Endothelial cell of umbilical vein (primary cell): ENCODE measurements at regions not wholly inside any gene's neighbourhood (a gene's known extent, or its start where the extent isn't known, plus 50 kb on each side); places are given as distances from the start of the nearest gene placed in this dataset.

ENCODE experiments used
- BruUV-seq: library from RNA; stranded (reverse); fragments of 400-500 nt; replicated peaks from 2 replicates; lab custom pipeline; 2021; lab: Mats Ljungman, UMichigan
- CTCF ChIA-PET: fragments of 300-600, 350-600 bp; sonication (Branson Sonifier 250); formaldehyde crosslinking; loops from one replicate; lab custom pipeline; 2021; ENCODE audit warnings: antibody characterized with exemption, inconsistent platforms; lab: Charles Lee
- POLR2A ChIA-PET: fragments of 300-600, 350-600 bp; sonication (Branson Sonifier 250); formaldehyde crosslinking; loops from one replicate; lab custom pipeline; 2021; ENCODE audit warnings: antibody characterized with exemption, inconsistent platforms; lab: Charles Lee
- DNase-seq: peaks from one replicate; pipeline ENCODE4 v3.0.0-alpha.2; 2011; ENCODE audit warnings: low read depth, low spot score
- FAIRE-seq: peaks from 2 replicates; lab custom pipeline; 2011; peaks lifted over from hg19 to GRCh38; lab: Jason Lieb, UNC
- H2AFZ ChIP-seq: 2 replicates; pipeline ENCODE4 v1.6.0; 2012; ENCODE audit warnings: low read depth, low read length, control low read depth, inconsistent platforms
- H3K27ac ChIP-seq: 2 replicates; pipeline ENCODE4 v1.5.1; 2011; ENCODE audit warnings: low read depth, mild to moderate bottlenecking, control low read depth, low read length, moderate library complexity; ENCODE audit not compliant: insufficient read depth
- H3K27me3 ChIP-seq, 2 experiments: 2 replicates each; pipeline versions ENCODE4 v1.6.0 to v1.6.1; 2011; ENCODE audit warnings: low read length in 2 of 2, mixed read lengths in 1 of 2; ENCODE audit not compliant: control insufficient read depth in 2 of 2, insufficient read depth in 2 of 2
- H3K36me3 ChIP-seq, 2 experiments: 2 replicates in 1 of 2; 3 replicates in 1 of 2; pipeline ENCODE4 v1.5.1; 2011; ENCODE audit warnings: low read length in 2 of 2, mild to moderate bottlenecking in 1 of 2, moderate library complexity in 1 of 2; ENCODE audit not compliant: control insufficient read depth in 2 of 2, insufficient read depth in 2 of 2; ENCODE audit errors: extremely low read depth in 1 of 2
- H3K4me1 ChIP-seq: 3 replicates; pipeline ENCODE4 v1.5.1; 2011; ENCODE audit warnings: mild to moderate bottlenecking, low read length; ENCODE audit not compliant: control insufficient read depth, insufficient read depth; ENCODE audit errors: extremely low read depth
- H3K4me2 ChIP-seq: 2 replicates; pipeline ENCODE4 v1.6.1; 2011; ENCODE audit warnings: low read length, control low read depth, mixed read lengths; ENCODE audit not compliant: insufficient read depth
- H3K4me3 ChIP-seq, 3 experiments: fragments of 200-600 bp in 1 of 3; sonication (generic), shearing (Covaris generic) in 1 of 3; replicated peaks in 1 of 3; 2 replicates each; pipeline ENCODE4 v1.5.1; 2011 to 2016; ENCODE audit warnings: control low read depth in 3 of 3, low read length in 3 of 3, mild to moderate bottlenecking in 2 of 3, inconsistent platforms in 1 of 3, low read depth in 1 of 3, moderate library complexity in 1 of 3; ENCODE audit not compliant: insufficient read depth in 1 of 3
- H3K79me2 ChIP-seq: 2 replicates; pipeline ENCODE4 v1.6.0; 2012; ENCODE audit warnings: low read length, inconsistent platforms; ENCODE audit not compliant: control insufficient read depth, insufficient read depth
- H3K9ac ChIP-seq: replicated peaks from 2 replicates; pipeline ENCODE3; 2011; ENCODE audit warnings: low read length, control low read depth; ENCODE audit not compliant: insufficient read depth; ENCODE audit errors: extremely low read depth
- H3K9me1 ChIP-seq: replicated peaks from 3 replicates; pipeline ENCODE4 v1.6.0; 2011; ENCODE audit warnings: mild to moderate bottlenecking, low read length; ENCODE audit not compliant: control insufficient read depth, insufficient read depth; ENCODE audit errors: extremely low read depth
- H3K9me3 ChIP-seq: replicated peaks from 2 replicates; pipeline ENCODE4 v1.5.1; 2012; ENCODE audit warnings: low read length, inconsistent platforms; ENCODE audit not compliant: control insufficient read depth, insufficient read depth
- H4K20me1 ChIP-seq: replicated peaks from 2 replicates; pipeline ENCODE3; 2011; ENCODE audit warnings: mild to moderate bottlenecking, low read length; ENCODE audit not compliant: control insufficient read depth, insufficient read depth; ENCODE audit errors: extremely low read depth
- CTCF ChIP-seq, 2 donors: IDR thresholded peaks; 1 replicate in 1 of 2; 2 replicates in 1 of 2; pipeline ENCODE4 v1.5.1; 2011; ENCODE audit warnings: low read length in 2 of 2, mild to moderate bottlenecking in 2 of 2, moderate library complexity in 2 of 2, control low read depth in 1 of 2, inconsistent platforms in 1 of 2, low read depth in 1 of 2; ENCODE audit not compliant: insufficient read depth in 1 of 2; ENCODE audit errors: extremely low read depth in 1 of 2
- EZH2 ChIP-seq: IDR thresholded peaks from 2 replicates; pipeline ENCODE4 v1.6.1; 2012; ENCODE audit warnings: borderline replicate concordance, low read depth, mild to moderate bottlenecking, moderate library complexity, low read length, inconsistent platforms; ENCODE audit not compliant: severe bottlenecking
- FOS ChIP-seq: IDR thresholded peaks from 2 replicates; pipeline ENCODE4 v1.6.1; 2011; ENCODE audit warnings: mild to moderate bottlenecking, low read length, moderate library complexity, borderline replicate concordance; ENCODE audit not compliant: insufficient read depth
- GATA2 ChIP-seq: IDR thresholded peaks from 2 replicates; pipeline ENCODE4 v1.7.0; 2011; ENCODE audit warnings: low read depth, mild to moderate bottlenecking, moderate library complexity, mixed read lengths, low read length; ENCODE audit not compliant: insufficient read length, insufficient read depth
- JUN ChIP-seq: IDR thresholded peaks from 2 replicates; pipeline ENCODE4 v1.6.1; 2011; ENCODE audit warnings: borderline replicate concordance, low read depth; ENCODE audit not compliant: insufficient read length, insufficient read depth
- MAX ChIP-seq: IDR thresholded peaks from 2 replicates; pipeline ENCODE4 v1.6.1; 2011; ENCODE audit not compliant: insufficient read depth, insufficient read length
- MYC ChIP-seq: IDR thresholded peaks from one replicate; pipeline ENCODE4 v1.6.1; 2011; ENCODE audit warnings: mild to moderate bottlenecking, low read depth, low read length
- POLR2A ChIP-seq: IDR thresholded peaks from 2 replicates; pipeline ENCODE4 v1.6.1; 2012; ENCODE audit warnings: low read depth, mild to moderate bottlenecking, control low read depth, low read length
- POLR2AphosphoS5 ChIP-seq: IDR thresholded peaks from 2 replicates; pipeline ENCODE4 v1.6.1; 2012; ENCODE audit warnings: low read depth, mild to moderate bottlenecking, control low read depth, low read length, moderate library complexity; ENCODE audit not compliant: insufficient read depth
- dilution Hi-C: fragments of 300-500 bp; cut with MboI; formaldehyde crosslinking; loops from one replicate; pipeline ENCODE4 v1.15.0; 2019; ENCODE audit warnings: low sequenced_read_pairs; ENCODE audit not compliant: extremely low pct_ligation_motif_present
- intact Hi-C: fragments of 100-400 bp; cut with micrococcal nuclease; formaldehyde crosslinking; loops from one replicate; pipeline ENCODE4 v1.10.0; 2022

- no peaks in the 10 kb centered on the region for H4K20me1 ChIP-seq
- FAIRE-seq (no peak), DNase-seq (no peak)
- no peaks in the 10 kb centered on the region for H3K9me1 ChIP-seq
- no peak overlapping the region for H3K9ac ChIP-seq
- dilution Hi-C loops (no loop called here), intact Hi-C loops (no loop called here)
- no peak overlapping the region for H3K4me3 ChIP-seq
- no peaks in the 10 kb centered on the region for H3K4me1 ChIP-seq
- H2AFZ ChIP-seq, result no peak overlapping the region
- POLR2A ChIA-PET, result no interaction called here
- no peaks in the 10 kb centered on the region for H3K36me3 ChIP-seq
- TF ChIP-seq POLR2AphosphoS5 (no peak), MAX (no peak), POLR2A (no peak), GATA2 (no peak), JUN (no peak), CTCF (IDR thresholded peaks at IDR 0.05; ENCODE audit: extremely low read depth in 1 of 2, insufficient read depth in 1 of 2, low read depth in 1 of 2, low read length in 2 of 2) (no peak), FOS (no peak), MYC (no peak), EZH2 (no peak)
- no peaks in the 10 kb centered on the region for H3K79me2 ChIP-seq
- H3K4me2 ChIP-seq, result no peak overlapping the region
- H3K9me3 ChIP-seq, result no peaks in the 10 kb centered on the region
- no peaks in the 10 kb centered on the region for H3K27me3 ChIP-seq
- CTCF ChIA-PET, result no interaction called here
- no peak overlapping the region for H3K27ac ChIP-seq
- no TSS peak for BruUV-seq
These were observed 589.0 kb upstream of the DPPA4 start for GRCh38 chr3:109926376-109926775.
